ENCODE measurements at regions not wholly inside any gene's neighbourhood (a gene's known extent, or its start where the extent isn't known, plus 50 kb on each side); places are given as distances from the start of the nearest gene placed in this dataset.

- TF ChIP-seq, protein P1, sequence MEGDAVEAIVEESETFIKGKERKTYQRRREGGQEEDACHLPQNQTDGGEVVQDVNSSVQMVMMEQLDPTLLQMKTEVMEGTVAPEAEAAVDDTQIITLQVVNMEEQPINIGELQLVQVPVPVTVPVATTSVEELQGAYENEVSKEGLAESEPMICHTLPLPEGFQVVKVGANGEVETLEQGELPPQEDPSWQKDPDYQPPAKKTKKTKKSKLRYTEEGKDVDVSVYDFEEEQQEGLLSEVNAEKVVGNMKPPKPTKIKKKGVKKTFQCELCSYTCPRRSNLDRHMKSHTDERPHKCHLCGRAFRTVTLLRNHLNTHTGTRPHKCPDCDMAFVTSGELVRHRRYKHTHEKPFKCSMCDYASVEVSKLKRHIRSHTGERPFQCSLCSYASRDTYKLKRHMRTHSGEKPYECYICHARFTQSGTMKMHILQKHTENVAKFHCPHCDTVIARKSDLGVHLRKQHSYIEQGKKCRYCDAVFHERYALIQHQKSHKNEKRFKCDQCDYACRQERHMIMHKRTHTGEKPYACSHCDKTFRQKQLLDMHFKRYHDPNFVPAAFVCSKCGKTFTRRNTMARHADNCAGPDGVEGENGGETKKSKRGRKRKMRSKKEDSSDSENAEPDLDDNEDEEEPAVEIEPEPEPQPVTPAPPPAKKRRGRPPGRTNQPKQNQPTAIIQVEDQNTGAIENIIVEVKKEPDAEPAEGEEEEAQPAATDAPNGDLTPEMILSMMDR (IDR thresholded peaks at IDR 0.05): no peak
- no peak for TF ChIP-seq POLR2A (IDR thresholded peaks at IDR 0.05; ENCODE audit: low read depth)
These were observed 1164.7 kb upstream of the AUTS2 start for GRCh38 chr7:68433462-68434070.

All from esophagus muscularis mucosa (tissue), 3 donors.